Stimulated activated naive B cell treated with anti-CD40 and anti-IgM and Interleukin-4, amounts not matched to agents 10 μg/mL and 1 μg/mL and 100 μg/mL, for 72 hours (primary cell): ENCODE measurements at regions not wholly inside any gene's neighbourhood (a gene's known extent, or its start where the extent isn't known, plus 50 kb on each side); places are given as distances from the start of the nearest gene placed in this dataset.
A peak's percentile ranks its signal among the peaks of the same experiment; 100 is the strongest.

Experiments
- ATAC-seq, 2 donors: fragments of 150-1000 bp; cut with Tn5 transposase; replicated peaks; 2 replicates each; pipeline ENCODE4 v1.10.0; 2021; ENCODE audit warnings: moderate library complexity in 1 of 2
- DNase-seq: peaks from one replicate; pipeline ENCODE4 v3.0.0; 2021
- H3K27ac Mint-ChIP-seq: one replicate; pipeline ENCODE4 v1.8.0; 2022; ENCODE audit warnings: mild to moderate bottlenecking, mixed read lengths
- H3K27me3 Mint-ChIP-seq, 2 donors: one replicate each; pipeline ENCODE4 v1.8.0; 2022; ENCODE audit warnings: mixed read lengths in 2 of 2
- H3K36me3 Mint-ChIP-seq, 2 donors: one replicate each; pipeline ENCODE4 v1.8.0; 2022; ENCODE audit warnings: mixed read lengths in 2 of 2, mild to moderate bottlenecking in 1 of 2
- H3K4me1 Mint-ChIP-seq, 2 donors: one replicate each; pipeline ENCODE4 v1.8.0; 2022; ENCODE audit warnings: mixed read lengths in 2 of 2, mild to moderate bottlenecking in 1 of 2
- H3K4me3 Mint-ChIP-seq, 2 donors: one replicate each; pipeline ENCODE4 v1.8.0; 2022; ENCODE audit warnings: mild to moderate bottlenecking in 2 of 2, mixed read lengths in 2 of 2, moderate library complexity in 1 of 2
- H3K9me3 Mint-ChIP-seq, 2 donors: one replicate each; pipeline ENCODE4 v1.8.0; 2022; ENCODE audit warnings: mixed read lengths in 2 of 2, mild to moderate bottlenecking in 1 of 2

DNA sequence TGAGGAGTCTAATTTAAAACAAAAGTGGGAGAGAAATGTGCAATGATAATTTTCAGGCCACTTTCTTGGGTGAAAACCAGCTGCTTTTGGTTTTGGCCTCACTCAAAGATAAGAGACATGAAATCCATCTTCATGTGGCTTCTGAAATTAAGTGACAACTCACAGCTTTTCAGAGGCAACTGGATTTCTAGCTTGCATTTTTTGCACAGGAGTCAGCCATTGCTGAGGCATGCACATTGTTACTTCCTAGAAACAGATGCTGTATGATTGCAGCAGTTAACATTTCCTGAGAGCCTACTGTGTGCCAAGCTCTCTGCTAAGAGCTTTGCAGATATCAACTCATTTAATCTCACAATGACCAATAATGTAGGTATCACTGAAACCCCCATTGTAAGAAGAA is 562.6 kb downstream of the NR2F1-AS1 start:
- no peaks in the 10 kb centered on the region for H3K4me1 Mint-ChIP-seq
- no peak overlapping the region for H3K4me3 Mint-ChIP-seq
- no peaks in the 10 kb centered on the region for H3K27me3 Mint-ChIP-seq
- peaks cover 0 to 1% of the 10 kb centered on the region in 2 donors for H3K9me3 Mint-ChIP-seq
- DNase-seq = no peak
- no peaks in the 10 kb centered on the region for H3K36me3 Mint-ChIP-seq
- no peak for ATAC-seq
- no peak overlapping the region for H3K27ac Mint-ChIP-seq

GRCh38 chr5:93017849-93018248 is 563.2 kb downstream of the NR2F1-AS1 start:
- H3K27me3 Mint-ChIP-seq = no peaks in the 10 kb centered on the region
- no peaks in the 10 kb centered on the region for H3K9me3 Mint-ChIP-seq

GRCh38 chr5:93017376-93017775 is 563.6 kb downstream of the NR2F1-AS1 start:
- Mint-ChIP-seq H3K27ac (no peak overlapping the region), H3K9me3 (no peaks in the 10 kb centered on the region), H3K36me3 (no peaks in the 10 kb centered on the region), H3K4me1 (no peaks in the 10 kb centered on the region), H3K4me3 (no peak overlapping the region), H3K27me3 (no peaks in the 10 kb centered on the region)
- ATAC-seq (no peak), DNase-seq (no peak)

More at GRCh38 chr5:93017849-93018248, 563.2 kb downstream of the NR2F1-AS1 start:
- H3K27ac Mint-ChIP-seq = no peak overlapping the region
- ATAC-seq (no peak), DNase-seq (no peak)
- no peak overlapping the region for H3K4me3 Mint-ChIP-seq
- H3K36me3 Mint-ChIP-seq = no peaks in the 10 kb centered on the region
- no peaks in the 10 kb centered on the region for H3K4me1 Mint-ChIP-seq

GRCh38 chr5:93010616-93011015 is 570.4 kb downstream of the NR2F1-AS1 start:
- H3K27ac Mint-ChIP-seq = no peak overlapping the region
- no peaks in the 10 kb centered on the region for H3K27me3 Mint-ChIP-seq
- H3K36me3 Mint-ChIP-seq = no peaks in the 10 kb centered on the region
- DNase-seq = no peak
- ATAC-seq = no peak
- H3K4me1 Mint-ChIP-seq = no peaks in the 10 kb centered on the region
- H3K4me3 Mint-ChIP-seq = no peak overlapping the region
- H3K9me3 Mint-ChIP-seq = no peaks in the 10 kb centered on the region

- Mint-ChIP-seq H3K36me3 (no peaks in the 10 kb centered on the region), H3K9me3 (no peaks in the 10 kb centered on the region), H3K4me3 (no peak overlapping the region), H3K4me1 (no peaks in the 10 kb centered on the region), H3K27me3 (no peaks in the 10 kb centered on the region), H3K27ac (no peak overlapping the region)
- ATAC-seq = no peak
- DNase-seq = no peak
These were observed 571.0 kb downstream of the NR2F1-AS1 start for GRCh38 chr5:93010037-93010436.

GRCh38 chr5:93008502-93009207 is 572.4 kb downstream of the NR2F1-AS1 start:
- no peaks in the 10 kb centered on the region for H3K4me1 Mint-ChIP-seq
- H3K36me3 Mint-ChIP-seq = no peaks in the 10 kb centered on the region
- no peaks in the 10 kb centered on the region for H3K9me3 Mint-ChIP-seq
- H3K27me3 Mint-ChIP-seq = no peaks in the 10 kb centered on the region
- H3K27ac Mint-ChIP-seq = no peak overlapping the region
- DNase-seq (no peak), ATAC-seq (no peak)
- no peak overlapping the region for H3K4me3 Mint-ChIP-seq

GRCh38 chr5:93006915-93007314 is 574.1 kb downstream of the NR2F1-AS1 start:
- H3K27me3 Mint-ChIP-seq = no peaks in the 10 kb centered on the region
- H3K27ac Mint-ChIP-seq = no peak overlapping the region
- H3K4me1 Mint-ChIP-seq = no peaks in the 10 kb centered on the region
- no peak overlapping the region for H3K4me3 Mint-ChIP-seq
- ATAC-seq (no peak), DNase-seq (no peak)
- no peaks in the 10 kb centered on the region for H3K9me3 Mint-ChIP-seq
- no peaks in the 10 kb centered on the region for H3K36me3 Mint-ChIP-seq

GRCh38 chr5:92998456-92998855 is 582.6 kb downstream of the NR2F1-AS1 start:
- H3K4me1 Mint-ChIP-seq = no peaks in the 10 kb centered on the region
- no peaks in the 10 kb centered on the region for H3K36me3 Mint-ChIP-seq
- ATAC-seq (no peak), DNase-seq (no peak)
- no peak overlapping the region for H3K4me3 Mint-ChIP-seq
- H3K9me3 Mint-ChIP-seq = peaks cover 9 to 11% of the 10 kb centered on the region in 2 donors
- H3K27ac Mint-ChIP-seq = no peak overlapping the region
- H3K27me3 Mint-ChIP-seq = no peaks in the 10 kb centered on the region

- H3K36me3 Mint-ChIP-seq = no peaks in the 10 kb centered on the region
- DNase-seq (no peak), ATAC-seq (no peak)
- peaks cover 6 to 9% of the 10 kb centered on the region in 2 donors for H3K9me3 Mint-ChIP-seq
- H3K4me3 Mint-ChIP-seq = no peak overlapping the region
- H3K27me3 Mint-ChIP-seq = no peaks in the 10 kb centered on the region
- no peak overlapping the region for H3K27ac Mint-ChIP-seq
- no peaks in the 10 kb centered on the region for H3K4me1 Mint-ChIP-seq
These were observed 586.6 kb downstream of the NR2F1-AS1 start for GRCh38 chr5:92994392-92994791.

GRCh38 chr5:92992073-92992472 is 588.9 kb downstream of the NR2F1-AS1 start:
- H3K9me3 Mint-ChIP-seq = peaks cover 6 to 8% of the 10 kb centered on the region in 2 donors
- H3K36me3 Mint-ChIP-seq = no peaks in the 10 kb centered on the region
- no peak for DNase-seq
- H3K27ac Mint-ChIP-seq = no peak overlapping the region
- no peaks in the 10 kb centered on the region for H3K27me3 Mint-ChIP-seq
- H3K4me3 Mint-ChIP-seq = no peak overlapping the region
- no peak for ATAC-seq
- H3K4me1 Mint-ChIP-seq = no peaks in the 10 kb centered on the region

DNA sequence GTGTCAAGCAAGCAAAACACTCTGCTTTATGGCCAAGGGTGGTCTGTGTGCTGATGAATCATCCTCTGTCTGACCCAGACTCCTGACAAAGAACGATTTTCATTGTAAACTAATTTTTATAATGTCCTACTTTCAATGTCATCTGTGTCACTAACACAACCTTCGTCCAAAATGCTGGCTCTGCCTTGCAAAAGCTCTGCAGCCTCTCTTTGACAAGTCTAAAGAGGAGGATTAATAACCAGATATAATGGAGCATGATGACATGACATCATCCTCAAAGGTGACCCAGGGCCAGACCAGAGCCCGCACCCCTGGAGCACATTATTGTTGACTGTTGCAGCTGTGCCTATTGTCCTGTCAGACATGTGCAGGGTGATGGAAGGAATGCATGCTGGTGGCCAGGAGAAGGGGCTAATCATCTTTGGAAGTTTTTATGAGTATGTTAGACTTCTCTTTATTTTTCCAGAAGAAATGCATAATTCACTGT is 589.4 kb downstream of the NR2F1-AS1 start:
- H3K36me3 Mint-ChIP-seq = no peaks in the 10 kb centered on the region
- H3K4me1 Mint-ChIP-seq = no peaks in the 10 kb centered on the region
- no peaks in the 10 kb centered on the region for H3K27me3 Mint-ChIP-seq
- no peak for ATAC-seq
- H3K4me3 Mint-ChIP-seq = peak overlapping the region in 1 of 2 donors; percentile 25
- no peak overlapping the region for H3K27ac Mint-ChIP-seq
- peaks cover 6 to 8% of the 10 kb centered on the region in 2 donors for H3K9me3 Mint-ChIP-seq
- no peak for DNase-seq

- peaks cover 6 to 8% of the 10 kb centered on the region in 2 donors for H3K9me3 Mint-ChIP-seq
- no peaks in the 10 kb centered on the region for H3K27me3 Mint-ChIP-seq
- H3K27ac Mint-ChIP-seq = no peak overlapping the region
- no peak for ATAC-seq
- H3K36me3 Mint-ChIP-seq = no peaks in the 10 kb centered on the region
- DNase-seq = no peak
- H3K4me1 Mint-ChIP-seq = no peaks in the 10 kb centered on the region
- H3K4me3 Mint-ChIP-seq = no peak overlapping the region
These were observed 590.2 kb downstream of the NR2F1-AS1 start for GRCh38 chr5:92990771-92991170.

DNA sequence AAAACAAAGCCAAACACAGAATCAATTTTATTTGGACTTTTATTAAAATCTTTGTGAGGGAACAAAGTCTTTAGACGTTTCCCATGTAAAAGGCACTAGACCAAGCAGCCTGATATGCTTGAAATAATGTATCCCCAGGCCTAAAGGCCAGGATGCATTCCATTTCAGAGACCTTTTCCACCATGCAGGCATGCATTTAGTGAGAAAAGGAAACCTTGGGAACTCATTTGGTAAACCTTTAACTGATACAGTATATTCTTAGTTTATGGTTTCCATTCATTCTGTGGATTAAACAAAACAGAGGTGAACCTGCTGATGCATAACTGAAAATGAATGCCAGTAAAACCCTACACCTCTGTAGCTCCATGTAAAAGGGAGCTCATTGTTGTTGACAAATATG is 600.0 kb downstream of the NR2F1-AS1 start:
- no peak for ATAC-seq
- Mint-ChIP-seq H3K4me1 (no peaks in the 10 kb centered on the region), H3K27ac (no peak overlapping the region), H3K27me3 (no peaks in the 10 kb centered on the region), H3K4me3 (no peak overlapping the region), H3K9me3 (no peaks in the 10 kb centered on the region), H3K36me3 (no peaks in the 10 kb centered on the region)
- no peak for DNase-seq

DNA sequence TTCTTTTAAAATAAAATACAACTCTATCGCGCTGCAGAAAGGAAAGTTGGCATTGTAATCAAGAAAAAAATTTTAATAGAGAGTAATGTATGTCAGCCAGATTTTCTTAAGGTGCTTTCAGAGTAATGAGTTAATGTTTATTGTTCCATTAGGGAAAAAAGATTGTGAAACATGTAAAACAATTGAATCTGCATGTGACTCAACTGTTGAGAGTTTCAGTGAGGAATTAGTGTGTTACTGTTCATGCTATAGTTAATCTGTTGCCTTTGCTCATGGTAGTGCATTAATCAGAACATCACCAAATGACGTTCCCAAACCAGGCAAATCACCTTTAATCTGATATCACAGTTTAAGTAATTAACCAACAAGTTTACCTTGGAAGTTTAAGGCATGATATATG is 600.5 kb downstream of the NR2F1-AS1 start:
- ATAC-seq (no peak), DNase-seq (no peak)
- Mint-ChIP-seq H3K4me1 (no peaks in the 10 kb centered on the region), H3K4me3 (no peak overlapping the region), H3K36me3 (no peaks in the 10 kb centered on the region), H3K27ac (no peak overlapping the region), H3K27me3 (no peaks in the 10 kb centered on the region), H3K9me3 (no peaks in the 10 kb centered on the region)

DNA sequence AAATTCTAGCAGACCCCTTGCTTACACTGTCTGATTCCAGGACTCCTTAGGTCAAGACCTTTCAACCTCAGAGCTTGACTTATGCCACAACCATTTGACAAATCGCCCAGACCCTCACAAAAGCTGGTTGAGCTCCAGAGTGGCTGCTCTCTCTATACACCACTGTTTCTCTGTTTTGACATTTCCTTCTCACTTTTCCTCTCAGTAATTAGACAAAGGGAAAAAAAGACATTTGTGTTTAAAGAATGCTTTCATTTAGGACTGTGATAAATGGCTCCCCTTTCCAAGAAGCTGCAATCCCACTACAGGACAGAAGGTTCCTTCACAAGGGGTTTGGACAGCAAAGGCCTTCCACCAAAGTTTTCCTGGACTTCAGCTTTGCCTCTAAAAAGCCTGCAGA is 601.3 kb downstream of the NR2F1-AS1 start:
- Mint-ChIP-seq H3K27me3 (no peaks in the 10 kb centered on the region), H3K36me3 (no peaks in the 10 kb centered on the region), H3K4me1 (no peaks in the 10 kb centered on the region), H3K27ac (no peak overlapping the region), H3K4me3 (no peak overlapping the region), H3K9me3 (no peaks in the 10 kb centered on the region)
- DNase-seq = no peak
- no peak for ATAC-seq
